HG03280 (cell line): ENCODE measurements at regions not wholly inside any gene's neighbourhood (a gene's known extent, or its start where the extent isn't known, plus 50 kb on each side); places are given as distances from the start of the nearest gene placed in this dataset.

Experiments
- ATAC-seq: cut with Tn5 transposase; IDR thresholded peaks from one replicate; pipeline ENCODE4 v1.9.1; 2021; ENCODE audit warnings: mild to moderate bottlenecking, moderate library complexity; ENCODE audit not compliant: unreplicated experiment

GRCh38 chr1:104791030-104791429 is 1041.3 kb downstream of the AMY1C start:
- ATAC-seq: no peak

- no peak for ATAC-seq
These were observed 1044.3 kb downstream of the AMY1C start for GRCh38 chr1:104794035-104794434.

- no peak for ATAC-seq
These were observed 1046.2 kb downstream of the AMY1C start for GRCh38 chr1:104795931-104796330.

GRCh38 chr1:104797982-104798381 is 1048.3 kb downstream of the AMY1C start:
- ATAC-seq: no peak

GRCh38 chr1:104801344-104801743 is 1051.6 kb downstream of the AMY1C start:
- no peak for ATAC-seq

GRCh38 chr1:104804147-104804546 is 1054.4 kb downstream of the AMY1C start:
- no peak for ATAC-seq

GRCh38 chr1:104807590-104807989 is 1057.9 kb downstream of the AMY1C start:
- ATAC-seq: no peak

GRCh38 chr1:104825401-104825800 is 1075.7 kb downstream of the AMY1C start:
- ATAC-seq: no peak

- no peak for ATAC-seq
These were observed 1080.8 kb downstream of the AMY1C start for GRCh38 chr1:104830534-104830933.

GRCh38 chr1:104852151-104852550 is 1102.5 kb downstream of the AMY1C start:
- no peak for ATAC-seq

- no peak for ATAC-seq
These were observed 1103.6 kb downstream of the AMY1C start for GRCh38 chr1:104853276-104853675.

GRCh38 chr1:104854529-104854928 is 1104.8 kb downstream of the AMY1C start:
- ATAC-seq: no peak

GRCh38 chr1:104855550-104855949 is 1105.9 kb downstream of the AMY1C start:
- ATAC-seq: no peak

- no peak for ATAC-seq
These were observed 1106.4 kb downstream of the AMY1C start for GRCh38 chr1:104856091-104856490.

- no peak for ATAC-seq
These were observed 1106.8 kb downstream of the AMY1C start for GRCh38 chr1:104856518-104856917.

- ATAC-seq: no peak
These were observed 1119.1 kb downstream of the AMY1C start for GRCh38 chr1:104868794-104869193.

- peak; percentile 65 for ATAC-seq
These were observed 1124.3 kb downstream of the AMY1C start for GRCh38 chr1:104874044-104874443.

- ATAC-seq: no peak
These were observed 1128.7 kb downstream of the AMY1C start for GRCh38 chr1:104878203-104878909.

GRCh38 chr1:104884939-104885338 is 1135.2 kb downstream of the AMY1C start:
- ATAC-seq: no peak

- no peak for ATAC-seq
These were observed 1155.6 kb downstream of the AMY1C start for GRCh38 chr1:104905322-104905721.

GRCh38 chr1:104906141-104906540 is 1156.4 kb downstream of the AMY1C start:
- ATAC-seq: no peak

- ATAC-seq: no peak
These were observed 1169.5 kb downstream of the AMY1C start for GRCh38 chr1:104919188-104919587.

GRCh38 chr1:104921525-104921924 is 1171.8 kb downstream of the AMY1C start:
- ATAC-seq: no peak
